ENCODE measurements at regions not wholly inside any gene's neighbourhood (a gene's known extent, or its start where the extent isn't known, plus 50 kb on each side); places are given as distances from the start of the nearest gene placed in this dataset.

- H3K4me3 ChIP-seq (ENCODE audit: low read depth, low read length), result no peak overlapping the region
- no peak for DNase-seq (ENCODE audit: low read depth)
- no peak for TF ChIP-seq CTCF (IDR thresholded peaks at IDR 0.05; ENCODE audit: low read depth, low read length, missing control alignments)
These were observed 441.0 kb downstream of the RAPGEF2 start for GRCh38 chr4:159543831-159544230.

DNA sequence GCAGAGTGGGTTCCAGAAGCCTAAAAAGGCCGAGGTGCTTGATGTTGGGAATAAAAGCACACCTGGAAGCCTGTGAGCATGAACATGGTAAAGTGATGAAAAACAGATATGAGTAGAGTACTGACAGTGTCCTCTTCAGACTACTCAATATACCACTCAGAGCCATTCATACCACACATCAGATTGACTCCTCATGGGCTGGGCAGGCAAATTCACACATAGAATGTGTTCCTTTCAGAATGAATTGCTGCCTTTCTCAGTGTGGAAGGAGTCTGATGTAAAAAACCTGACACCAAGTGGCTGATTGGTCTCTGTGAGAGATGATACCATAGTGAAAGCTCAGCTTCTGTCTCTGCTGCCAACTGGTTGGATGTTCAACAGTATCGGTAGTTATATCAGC lies 442.7 kb downstream of the RAPGEF2 start:
- DNase-seq (ENCODE audit: low read depth), result no peak
- H3K4me3 ChIP-seq (ENCODE audit: low read depth, low read length), result no peak overlapping the region
- TF ChIP-seq CTCF (IDR thresholded peaks at IDR 0.05; ENCODE audit: low read depth, low read length, missing control alignments), result no peak

GRCh38 chr4:159547645-159548308 lies 444.9 kb downstream of the RAPGEF2 start:
- no peak for TF ChIP-seq CTCF (IDR thresholded peaks at IDR 0.05; ENCODE audit: low read depth, low read length, missing control alignments)
- H3K4me3 ChIP-seq (ENCODE audit: low read depth, low read length), result no peak overlapping the region
- no peak for DNase-seq (ENCODE audit: low read depth)

DNA sequence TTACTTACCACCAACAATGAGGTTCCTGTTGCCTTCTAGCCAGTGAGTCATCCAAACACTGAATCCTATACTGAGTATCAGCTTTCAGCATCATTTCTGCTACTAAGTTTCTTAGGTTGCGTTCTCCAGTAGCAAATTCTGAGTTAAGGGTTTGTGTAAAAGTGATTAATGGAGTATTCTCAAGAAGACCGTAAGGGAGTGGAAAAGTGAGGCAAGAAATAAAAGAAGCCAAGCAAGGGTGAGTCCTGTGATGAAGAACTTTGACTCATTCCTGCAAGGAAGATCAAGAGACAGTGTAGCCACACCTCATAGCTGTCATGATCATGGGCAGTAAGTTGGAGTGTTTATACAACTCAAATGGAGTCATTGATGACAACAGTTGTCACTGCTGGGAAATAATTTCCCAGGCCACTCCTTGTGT lies 446.2 kb downstream of the RAPGEF2 start:
- H3K4me3 ChIP-seq (ENCODE audit: low read depth, low read length), result no peak overlapping the region
- no peak for TF ChIP-seq CTCF (IDR thresholded peaks at IDR 0.05; ENCODE audit: low read depth, low read length, missing control alignments)
- no peak for DNase-seq (ENCODE audit: low read depth)

DNA sequence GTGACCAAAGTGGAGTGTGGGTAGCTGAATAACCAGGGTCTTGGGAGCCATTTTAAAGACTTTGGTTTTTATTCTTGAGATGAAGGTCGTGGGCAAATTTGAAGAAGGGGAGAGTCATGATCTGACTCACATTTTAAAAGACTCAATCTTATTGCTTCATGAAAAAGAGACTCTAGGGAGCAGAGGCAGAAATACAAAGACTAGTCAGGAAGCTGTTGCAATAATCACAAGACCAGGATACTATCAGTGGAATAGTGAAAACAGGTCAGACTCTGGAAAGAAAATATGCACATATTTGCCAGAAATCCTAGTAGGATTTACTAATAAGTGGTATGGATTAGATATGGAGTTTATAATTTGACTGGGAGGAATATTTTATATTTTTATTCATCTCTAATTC lies 448.4 kb downstream of the RAPGEF2 start:
- no peak overlapping the region for H3K4me3 ChIP-seq (ENCODE audit: low read depth, low read length)
- TF ChIP-seq CTCF (IDR thresholded peaks at IDR 0.05; ENCODE audit: low read depth, low read length, missing control alignments), result no peak
- no peak for DNase-seq (ENCODE audit: low read depth)

GRCh38 chr4:159552979-159553768 lies 450.3 kb downstream of the RAPGEF2 start:
- DNase-seq (ENCODE audit: low read depth), result no peak
- no peak for TF ChIP-seq CTCF (IDR thresholded peaks at IDR 0.05; ENCODE audit: low read depth, low read length, missing control alignments)
- H3K4me3 ChIP-seq (ENCODE audit: low read depth, low read length), result no peak overlapping the region
